Testis (tissue), 2 donors: ENCODE measurements at regions not wholly inside any gene's neighbourhood (a gene's known extent, or its start where the extent isn't known, plus 50 kb on each side); places are given as distances from the start of the nearest gene placed in this dataset.

ENCODE experiments used
- DNase-seq: peaks from one replicate; pipeline ENCODE4 v3.0.0-alpha.2; 2019
- H3K27ac ChIP-seq, 2 donors: fragments of 200-600 bp; sonication (generic); one replicate each; pipeline ENCODE4 v1.5.1; 2019
- H3K27me3 ChIP-seq: fragments of 200-600 bp; sonication (generic); one replicate; pipeline ENCODE4 v1.5.1; 2019
- H3K36me3 ChIP-seq: fragments of 200-600 bp; sonication (generic); one replicate; pipeline ENCODE4 v1.5.1; 2017; ENCODE audit warnings: low read depth; ENCODE audit errors: missing control alignments
- H3K4me1 ChIP-seq: fragments of 200-600 bp; sonication (generic); one replicate; pipeline ENCODE4 v1.5.1; 2019
- H3K4me3 ChIP-seq, 2 donors: fragments of 200-600 bp; sonication (generic); one replicate each; pipeline ENCODE4 v1.5.1; 2017 to 2019
- H3K9me3 ChIP-seq: fragments of 200-600 bp; sonication (generic); one replicate; pipeline ENCODE4 v1.5.1; 2017
- CTCF ChIP-seq, 3 experiments: fragments of 450-650 bp in 2 of 3; fragments of 200-600 bp in 1 of 3; sonication (generic) in 1 of 3; IDR thresholded peaks; one replicate each; pipeline ENCODE4 v1.5.1; 2016 to 2019; ENCODE audit warnings: antibody characterized with exemption in 3 of 3, mild to moderate bottlenecking in 2 of 3, moderate library complexity in 1 of 3
- POLR2A ChIP-seq: fragments of 450-650 bp; IDR thresholded peaks from one replicate; pipeline ENCODE4 v1.6.1; 2017; ENCODE audit warnings: antibody characterized with exemption, mild to moderate bottlenecking, moderate library complexity
- WGBS, 2 donors: methylation state at CpG; one replicate each; pipeline ENCODE4 v1.1.5; 2018; 5-methylcytosine and 5-hydroxymethylcytosine counted together
- intact Hi-C: fragments of 100-400 bp; cut with DNase I; formaldehyde crosslinking; loops from one replicate; pipeline ENCODE4 v1.15.1; 2023; ENCODE audit warnings: low total_unique reads

GRCh38 chr4:125836597-125837195 is 521.9 kb downstream of the FAT4 start:
- H3K9me3 ChIP-seq: no peaks in the 10 kb centered on the region
- no peaks in the 10 kb centered on the region for H3K36me3 ChIP-seq
- no peak overlapping the region for H3K4me3 ChIP-seq
- DNase-seq: no peak
- H3K27me3 ChIP-seq: no peaks in the 10 kb centered on the region
- WGBS, 2 donors: 71 to 72% methylated on average over 4 of the region's 4 CpGs
- TF ChIP-seq CTCF (IDR thresholded peaks at IDR 0.05) (no peak), POLR2A (no peak)
- H3K4me1 ChIP-seq: no peaks in the 10 kb centered on the region
- no peak overlapping the region for H3K27ac ChIP-seq
- intact Hi-C loops: no loop called here

- H3K27me3 ChIP-seq: no peaks in the 10 kb centered on the region
- H3K4me1 ChIP-seq: no peaks in the 10 kb centered on the region
- H3K4me3 ChIP-seq: no peak overlapping the region
- no peaks in the 10 kb centered on the region for H3K36me3 ChIP-seq
- H3K27ac ChIP-seq: no peak overlapping the region
- intact Hi-C loops: no loop called here
- H3K9me3 ChIP-seq: no peaks in the 10 kb centered on the region
- DNase-seq: no peak
- 79 to 89% methylated on average over 3 of the region's 3 CpGs for WGBS, 2 donors
- TF ChIP-seq CTCF (IDR thresholded peaks at IDR 0.05) (no peak), POLR2A (no peak)
These were observed 522.9 kb downstream of the FAT4 start for GRCh38 chr4:125837493-125838201.

DNA sequence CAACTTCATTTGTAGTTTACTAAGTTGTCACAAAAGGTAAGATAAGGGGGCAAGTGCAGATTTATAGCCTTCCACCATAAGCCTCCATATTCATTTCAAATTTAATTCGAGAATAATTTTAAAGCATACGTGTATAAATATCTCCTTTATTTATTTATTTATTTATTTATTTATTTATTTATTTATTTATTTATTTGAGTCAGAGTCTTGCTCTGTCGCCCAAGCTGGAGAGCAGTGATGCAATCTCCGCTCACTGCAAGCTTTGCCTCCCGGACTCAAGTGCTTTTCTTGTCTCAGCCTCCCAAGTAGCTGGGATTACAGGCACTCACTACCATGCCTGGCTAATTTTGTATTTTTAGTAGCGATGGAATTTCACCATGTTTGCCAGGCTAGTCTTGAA is 523.4 kb downstream of the FAT4 start:
- no peaks in the 10 kb centered on the region for H3K4me1 ChIP-seq
- no peak overlapping the region for H3K27ac ChIP-seq
- TF ChIP-seq CTCF (IDR thresholded peaks at IDR 0.05): no peak
- TF ChIP-seq POLR2A: no peak
- H3K27me3 ChIP-seq: no peaks in the 10 kb centered on the region
- no peaks in the 10 kb centered on the region for H3K9me3 ChIP-seq
- DNase-seq: no peak
- intact Hi-C loops: no loop called here
- 77 to 89% methylated on average over 6 of the region's 6 CpGs for WGBS, 2 donors
- H3K4me3 ChIP-seq: no peak overlapping the region
- H3K36me3 ChIP-seq: no peaks in the 10 kb centered on the region

- no peak for DNase-seq
- H3K4me3 ChIP-seq: no peak overlapping the region
- H3K27me3 ChIP-seq: no peaks in the 10 kb centered on the region
- no peaks in the 10 kb centered on the region for H3K4me1 ChIP-seq
- TF ChIP-seq CTCF (IDR thresholded peaks at IDR 0.05): no peak
- TF ChIP-seq POLR2A: no peak
- no peaks in the 10 kb centered on the region for H3K36me3 ChIP-seq
- no peaks in the 10 kb centered on the region for H3K9me3 ChIP-seq
- intact Hi-C loops: no loop called here
- no peak overlapping the region for H3K27ac ChIP-seq
These were observed 524.2 kb downstream of the FAT4 start for GRCh38 chr4:125838924-125839323.

DNA sequence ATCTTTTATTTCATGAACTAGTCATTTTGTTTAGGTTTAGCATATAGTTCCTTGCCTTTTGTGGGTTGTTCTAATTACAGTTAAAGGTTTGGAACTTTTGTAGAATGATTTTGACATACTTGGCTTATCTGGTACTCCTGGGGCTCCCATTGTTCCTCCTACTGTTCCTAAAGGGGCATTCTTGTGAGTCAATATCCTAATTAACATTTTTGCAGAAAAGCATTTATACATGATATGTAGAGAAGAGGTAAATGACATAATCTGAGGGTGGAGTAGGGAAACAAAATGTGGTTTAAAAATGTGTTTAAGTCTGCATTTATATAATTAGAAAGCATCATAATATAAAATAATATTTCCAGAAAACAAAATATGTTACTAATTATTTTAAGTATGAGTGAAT is 529.2 kb downstream of the FAT4 start:
- Histone ChIP-seq H3K4me3 (no peak overlapping the region), H3K27ac (no peak overlapping the region), H3K9me3 (no peaks in the 10 kb centered on the region), H3K4me1 (no peaks in the 10 kb centered on the region), H3K36me3 (no peaks in the 10 kb centered on the region), H3K27me3 (no peaks in the 10 kb centered on the region)
- intact Hi-C loops: no loop called here
- DNase-seq: no peak
- no peak for TF ChIP-seq CTCF (IDR thresholded peaks at IDR 0.05)
- no peak for TF ChIP-seq POLR2A
